ENCODE measurements at regions not wholly inside any gene's neighbourhood (a gene's known extent, or its start where the extent isn't known, plus 50 kb on each side); places are given as distances from the start of the nearest gene placed in this dataset.
"Not testable (repeated sequence)": the region's sequence is repeated elsewhere in the genome, so short reads cannot be mapped to it uniquely, and the experiment has no call there.

DNA sequence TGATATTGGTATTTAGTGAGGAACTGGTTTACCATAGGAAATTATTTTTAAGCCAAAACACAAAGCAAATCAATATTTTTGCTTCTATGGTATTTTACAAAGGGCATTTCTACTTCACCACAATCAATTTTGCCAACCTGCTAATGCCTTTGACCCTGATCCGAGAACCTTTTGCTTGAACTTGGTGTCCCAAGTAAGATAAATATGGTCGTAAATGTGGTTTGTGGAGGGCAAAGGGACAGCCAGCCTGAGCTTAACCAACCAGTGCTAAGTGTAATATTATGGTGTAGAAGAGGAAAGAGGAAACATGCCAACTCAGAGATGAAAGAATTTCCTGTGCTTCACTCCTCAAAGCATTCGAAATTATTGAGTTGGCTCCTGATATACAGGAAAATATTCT lies 148.4 kb downstream of the C3orf38 start:
- DNase-seq, result no peak

DNA sequence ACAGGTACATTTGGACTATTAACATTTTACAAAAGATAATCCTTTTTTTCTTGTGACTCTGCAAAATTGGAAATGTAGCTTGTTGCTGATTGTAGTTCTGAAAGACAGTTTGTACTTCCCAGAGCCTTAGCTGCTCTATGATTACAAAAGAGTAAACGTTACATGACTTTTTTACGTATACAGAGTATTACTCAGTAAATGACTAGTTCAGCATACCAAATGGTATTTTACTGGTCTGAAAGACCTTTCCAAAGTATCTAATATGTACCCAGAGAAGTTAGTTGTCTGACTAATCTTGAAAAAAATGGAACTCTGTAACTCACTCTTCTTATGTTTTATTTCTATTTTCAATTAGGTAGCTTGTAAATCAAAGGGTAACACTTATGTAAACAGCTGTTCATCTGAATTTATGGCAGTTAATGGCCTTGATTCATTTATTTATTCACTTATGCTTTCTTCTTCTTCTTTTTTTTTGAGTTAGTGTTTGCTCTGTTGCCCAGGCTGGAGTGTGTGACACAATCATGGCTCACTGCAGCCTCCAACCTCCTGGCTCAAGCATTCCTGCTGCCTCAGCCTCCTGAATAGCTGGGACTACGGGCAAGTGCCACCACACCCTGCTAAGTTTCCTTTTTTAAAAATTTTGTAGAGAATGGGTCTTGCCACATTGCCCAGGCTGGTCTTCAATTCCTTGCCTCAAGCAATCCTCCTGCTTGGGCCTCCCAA lies 151.7 kb downstream of the C3orf38 start:
- DNase-seq, result no peak

DNA sequence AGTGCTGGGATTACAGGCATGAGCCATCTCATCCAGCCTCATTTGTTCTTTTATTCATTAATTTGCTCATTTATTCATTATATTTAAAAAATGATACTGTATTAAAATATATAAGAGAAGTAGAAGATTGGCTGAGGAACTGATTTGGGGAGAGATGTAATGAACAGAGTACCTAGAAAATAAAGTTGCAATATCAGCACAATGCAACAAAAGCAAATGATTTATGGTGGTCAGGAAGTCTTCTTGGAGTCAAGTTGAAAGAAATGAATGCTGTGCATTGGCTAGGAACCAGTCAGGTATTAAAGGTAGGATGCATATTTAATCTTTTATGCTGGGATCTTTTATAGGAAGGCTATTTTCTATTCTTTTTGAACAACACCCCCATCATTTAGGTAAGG lies 152.2 kb downstream of the C3orf38 start:
- no peak for DNase-seq

DNA sequence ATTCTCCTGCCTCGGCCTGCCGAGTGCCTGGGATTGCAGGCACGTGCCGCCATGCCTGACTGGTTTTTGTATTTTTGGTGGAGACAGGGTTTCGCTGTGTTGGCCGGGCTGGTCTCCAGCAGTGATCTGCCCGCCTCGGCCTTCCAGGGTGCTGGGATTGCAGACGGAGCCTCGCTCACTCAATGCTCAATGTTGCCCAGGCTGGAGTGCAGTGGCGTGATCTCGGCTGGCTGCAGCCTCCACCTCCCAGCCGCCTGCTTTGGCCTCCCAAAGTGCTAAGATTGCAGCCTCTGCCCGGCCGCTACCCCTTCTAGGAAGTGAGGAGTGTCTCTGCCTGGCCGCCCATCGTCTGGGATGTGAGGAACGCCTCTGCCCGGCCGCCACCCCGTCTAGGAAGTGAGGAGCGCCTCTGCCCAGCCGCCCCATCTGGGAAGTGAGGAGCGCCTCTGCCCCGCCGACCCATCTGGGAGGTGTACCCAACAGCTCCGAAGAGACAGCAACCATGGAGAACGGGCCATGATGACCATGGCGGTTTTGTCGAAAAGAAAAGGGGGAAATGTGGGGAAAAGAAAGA lies 153.7 kb downstream of the C3orf38 start:
- not testable (repeated sequence) for DNase-seq

DNA sequence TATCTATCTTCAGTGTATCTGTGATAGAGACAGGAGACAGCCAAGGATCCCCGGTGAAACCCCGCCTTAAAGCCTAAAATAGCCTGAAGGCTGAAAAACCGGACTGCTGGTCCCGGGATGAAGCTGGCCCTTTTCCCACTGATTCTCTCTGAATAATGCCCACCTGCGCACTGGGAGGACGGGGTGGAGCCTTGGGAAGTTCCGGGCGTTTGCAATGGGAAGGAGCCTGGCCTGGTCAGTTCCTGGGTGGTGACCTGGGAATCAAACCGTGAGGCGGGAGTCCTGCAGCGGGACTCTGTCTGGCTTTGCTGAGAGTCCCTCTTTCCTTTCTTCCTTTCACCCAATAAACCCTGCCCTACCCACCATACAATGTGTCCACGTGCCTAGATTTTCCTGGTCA lies 157.9 kb downstream of the C3orf38 start:
- no peak for DNase-seq

DNA sequence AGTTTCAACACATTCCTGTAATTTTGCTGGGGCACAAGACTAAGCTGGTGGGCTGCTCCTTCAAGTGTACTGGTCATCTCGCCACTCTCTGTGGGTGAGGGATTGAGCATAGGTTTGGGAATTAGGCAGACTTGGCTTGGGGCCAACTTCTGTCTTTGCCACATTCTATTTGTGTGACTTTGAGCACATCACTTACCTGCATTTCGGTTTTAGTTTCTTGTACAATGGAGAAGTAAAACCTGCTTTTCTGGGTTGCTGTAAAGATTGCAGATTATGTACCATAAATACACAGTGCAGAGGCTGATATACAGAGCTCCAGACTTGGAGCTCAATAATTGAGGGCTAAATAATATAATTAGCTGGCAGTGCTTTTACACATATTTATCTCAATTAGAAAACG lies 162.1 kb downstream of the C3orf38 start:
- no peak for DNase-seq

DNA sequence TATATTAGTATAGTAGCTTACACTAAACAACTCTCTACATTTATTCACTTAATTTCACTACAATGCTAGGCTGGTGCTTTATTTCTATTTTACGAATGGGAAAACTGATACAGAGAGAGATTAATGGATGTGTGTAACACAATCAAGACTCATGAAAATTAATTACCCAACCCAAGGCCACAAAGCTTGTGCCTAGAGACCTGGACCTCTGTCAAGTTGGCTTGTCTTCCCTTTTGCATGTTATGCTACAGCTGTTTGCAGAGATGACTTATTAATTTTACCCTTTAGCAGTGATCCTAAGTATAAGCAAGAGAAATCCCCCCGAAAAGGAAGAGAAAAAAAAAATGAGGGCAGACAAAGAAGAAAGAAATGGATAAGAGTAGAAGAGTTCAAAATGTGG lies 162.5 kb downstream of the C3orf38 start:
- no peak for DNase-seq

DNA sequence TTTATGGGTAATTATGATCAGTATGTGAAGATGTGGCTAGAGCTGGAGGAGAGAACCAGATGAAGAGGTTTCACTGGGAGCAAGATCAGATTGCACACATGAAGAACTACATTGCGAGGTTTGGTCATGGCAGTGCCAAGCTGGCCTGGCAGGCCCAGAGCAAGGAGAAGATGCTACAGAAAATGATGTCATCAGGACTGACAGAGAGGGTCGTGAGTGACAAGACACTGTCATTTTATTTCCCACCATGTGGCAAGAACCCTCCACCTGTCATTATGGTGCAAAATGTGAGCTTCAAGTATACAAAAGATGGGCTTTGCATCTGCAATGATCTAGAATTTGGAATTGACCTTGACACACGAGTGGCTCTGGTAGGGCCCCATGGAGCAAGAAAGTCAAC lies 168.3 kb downstream of the C3orf38 start:
- DNase-seq, result no peak

DNA sequence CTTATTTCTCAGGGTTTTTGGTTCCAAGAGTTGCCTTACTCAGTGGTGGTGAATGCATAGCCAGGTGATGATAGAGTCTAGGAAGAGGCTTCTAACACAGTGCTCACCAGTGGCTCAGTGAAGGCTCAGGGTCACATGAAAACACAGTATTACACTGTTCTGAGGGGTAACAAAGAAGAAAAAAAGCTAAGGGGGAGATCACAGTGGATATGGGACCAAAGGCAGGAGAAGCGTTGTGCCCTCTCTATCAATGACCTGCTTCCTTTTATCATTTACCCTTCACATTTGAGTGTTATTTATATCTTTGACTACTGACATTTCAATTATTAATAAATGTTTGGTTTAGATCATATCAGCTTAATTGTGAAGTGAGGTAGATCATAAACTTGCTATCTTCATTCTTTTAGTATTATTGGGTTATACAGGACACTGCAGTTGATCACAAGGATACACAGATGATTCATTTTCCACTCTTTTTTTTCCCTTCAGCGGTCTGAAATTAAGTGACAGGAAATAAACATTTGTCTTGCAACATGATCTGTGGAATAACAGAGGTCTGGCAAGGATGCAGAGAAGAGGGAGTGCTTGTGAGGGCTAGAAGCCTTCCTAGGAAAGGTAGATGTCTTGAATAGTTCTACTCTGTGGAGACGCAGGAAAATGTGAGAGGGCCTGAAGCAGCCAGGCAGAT lies 171.7 kb downstream of the C3orf38 start:
- DNase-seq, result no peak

DNA sequence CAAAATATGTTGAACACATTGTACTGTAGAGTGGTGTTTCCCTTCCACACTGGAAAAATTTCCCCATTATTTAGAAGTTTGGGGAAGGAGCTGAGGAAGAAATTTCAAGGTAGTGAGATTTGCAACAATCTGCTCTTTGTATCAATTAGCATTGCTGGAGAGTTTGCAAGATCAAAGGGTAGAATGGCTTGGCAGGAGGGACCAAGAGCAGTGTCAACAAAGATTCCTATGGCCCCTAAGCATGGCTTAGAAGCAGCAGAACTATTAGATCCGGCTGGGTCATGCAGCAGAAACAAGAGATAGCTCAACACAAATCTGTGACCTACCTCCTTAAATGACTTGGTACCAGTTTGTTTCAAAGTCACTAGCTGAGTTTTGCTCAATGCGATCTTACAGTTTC lies 175.0 kb downstream of the C3orf38 start:
- no peak for DNase-seq

DNA sequence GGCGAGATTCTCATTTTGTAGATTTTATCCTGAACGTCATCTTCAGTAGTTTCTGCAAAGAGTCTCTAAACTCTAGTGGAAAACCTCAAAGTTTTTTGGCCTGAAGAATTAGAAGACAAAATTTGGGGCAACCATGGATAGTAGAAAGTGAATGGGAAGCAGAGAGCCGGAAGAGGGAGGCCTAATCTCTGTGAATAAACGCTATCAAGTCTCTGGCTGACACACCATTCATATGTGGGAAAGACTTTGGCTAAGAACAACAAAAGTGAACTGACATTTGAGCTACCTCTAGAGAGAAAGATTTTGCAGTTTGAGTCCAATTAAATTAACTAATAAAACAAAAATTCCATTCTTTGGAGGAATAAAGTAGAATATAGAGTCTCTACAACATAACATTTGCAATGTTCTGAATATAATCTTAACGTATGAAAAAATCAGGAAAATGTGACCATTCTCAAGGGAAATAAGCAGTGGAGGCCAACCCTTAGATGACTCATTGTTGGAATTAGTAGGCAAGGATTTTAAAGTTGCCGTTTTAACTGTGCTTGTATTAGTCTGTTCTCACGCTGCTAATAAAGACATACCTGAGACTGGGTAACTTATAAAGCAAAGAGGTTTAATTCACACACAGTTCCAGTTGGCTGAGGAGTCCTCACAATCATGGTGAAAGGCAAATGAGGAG lies 184.6 kb downstream of the C3orf38 start:
- no peak for DNase-seq

DNA sequence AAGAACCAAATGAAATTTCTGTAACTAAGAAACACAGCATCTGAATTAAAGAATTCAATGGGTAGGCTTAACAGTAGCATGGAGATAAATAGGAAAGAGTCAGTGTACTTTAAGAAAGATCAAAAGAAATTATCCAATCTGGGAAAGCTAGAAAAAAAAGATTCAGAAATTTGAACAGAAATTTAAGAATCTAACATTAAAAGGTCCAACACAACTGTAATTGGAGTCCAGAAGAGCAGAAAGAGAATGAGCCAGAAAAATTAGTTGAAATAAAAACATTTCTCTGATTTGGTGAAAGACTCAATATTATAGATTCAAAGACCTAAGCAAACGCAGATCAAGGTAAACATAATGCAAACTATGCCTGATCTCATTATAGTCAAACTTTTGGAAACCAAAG lies 187.1 kb downstream of the C3orf38 start:
- no peak for DNase-seq

DNA sequence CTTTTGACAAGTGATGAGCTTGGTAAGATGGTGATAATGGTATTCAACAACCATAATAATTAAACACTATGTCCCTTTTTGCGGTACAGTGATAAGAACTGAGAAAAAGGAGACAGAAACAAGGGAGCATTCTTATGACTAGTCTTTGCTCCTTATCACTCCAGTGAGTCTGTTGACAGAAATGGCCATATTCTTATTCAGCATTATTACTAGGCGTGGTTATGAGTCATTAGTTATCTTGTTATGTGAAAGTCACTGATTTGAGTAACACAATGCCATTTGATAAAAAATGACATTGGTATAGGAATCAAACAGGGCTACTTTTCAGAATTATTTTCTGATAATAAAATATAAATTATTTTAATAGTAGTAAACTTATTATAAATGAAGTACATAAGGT lies 193.5 kb downstream of the C3orf38 start:
- DNase-seq, result no peak

DNA sequence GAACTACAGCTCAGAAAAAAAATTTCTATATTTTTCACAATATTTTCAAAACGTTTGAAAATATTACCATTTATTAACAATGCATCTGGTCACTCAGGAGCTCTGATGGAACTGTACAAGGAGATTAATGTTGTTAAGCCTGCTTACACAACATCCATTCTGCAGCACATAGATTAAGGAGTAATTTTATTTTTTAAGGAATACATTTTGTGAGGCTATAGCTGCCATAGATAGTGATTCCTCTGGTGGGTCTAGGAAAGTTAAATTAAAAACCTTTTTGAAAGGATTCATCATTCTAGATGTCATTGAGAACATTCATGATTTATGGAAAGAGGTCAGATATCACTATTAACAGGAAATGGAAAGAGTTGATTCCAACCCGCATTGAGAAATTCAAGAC lies 196.9 kb downstream of the C3orf38 start:
- no peak for DNase-seq

DNA sequence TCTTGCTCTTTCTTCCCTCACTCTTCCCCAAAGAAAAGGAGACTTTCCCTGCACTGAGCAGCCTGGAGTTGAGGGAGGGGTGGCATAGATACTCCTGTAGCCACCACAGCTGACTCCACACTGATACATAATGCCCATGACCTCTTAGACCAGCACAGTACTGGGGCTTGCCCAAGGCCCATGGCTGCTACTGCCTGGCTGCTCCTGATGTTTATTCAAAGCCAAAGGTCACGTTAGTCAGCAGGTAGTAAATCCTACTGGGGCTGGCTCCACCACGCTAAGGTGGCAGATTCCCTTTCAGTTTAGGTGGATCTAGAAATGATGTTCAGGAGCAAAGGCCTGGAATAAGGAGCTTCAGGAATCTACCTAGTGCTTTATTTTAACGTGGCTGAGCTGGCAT lies 212.7 kb downstream of the C3orf38 start:
- no peak for DNase-seq

DNA sequence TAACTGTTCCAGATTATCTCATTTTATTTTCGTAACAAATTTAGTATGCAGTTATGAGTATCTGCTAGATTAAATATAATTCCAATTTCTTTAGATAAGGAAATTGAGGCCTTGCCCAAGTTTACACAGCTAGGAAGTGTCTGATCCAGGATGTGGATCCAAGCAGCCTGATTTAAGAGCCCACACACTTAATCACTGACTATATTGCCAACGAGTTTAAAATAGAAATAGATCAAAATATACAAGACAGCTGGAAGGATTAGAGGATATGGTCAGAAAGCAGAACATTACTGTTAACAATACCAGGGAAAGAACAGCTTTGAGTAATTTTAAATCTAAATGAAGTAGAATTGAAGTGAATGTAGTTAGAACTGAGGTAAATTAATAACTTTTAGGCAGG lies 215.2 kb downstream of the C3orf38 start:
- no peak for DNase-seq

DNA sequence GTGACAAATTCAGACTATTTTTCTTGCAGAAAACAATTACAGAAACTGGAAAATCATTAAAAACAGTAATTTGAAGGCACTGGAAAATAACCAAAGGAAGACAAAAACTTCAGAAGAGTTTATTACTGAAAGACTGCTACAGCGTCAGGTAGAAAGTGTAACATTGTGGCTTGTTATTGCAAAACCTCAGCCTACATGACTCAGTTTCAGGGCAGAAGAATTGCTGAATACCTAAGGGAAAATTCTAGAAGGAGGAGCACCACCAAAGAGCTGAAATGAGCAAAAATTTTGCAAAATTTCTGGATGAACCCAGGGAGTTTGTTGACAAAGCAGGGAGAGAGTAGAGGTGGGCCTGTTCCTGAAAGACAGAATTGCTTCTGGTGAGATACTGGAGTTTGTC lies 219.6 kb downstream of the C3orf38 start:
- DNase-seq, result no peak

DNA sequence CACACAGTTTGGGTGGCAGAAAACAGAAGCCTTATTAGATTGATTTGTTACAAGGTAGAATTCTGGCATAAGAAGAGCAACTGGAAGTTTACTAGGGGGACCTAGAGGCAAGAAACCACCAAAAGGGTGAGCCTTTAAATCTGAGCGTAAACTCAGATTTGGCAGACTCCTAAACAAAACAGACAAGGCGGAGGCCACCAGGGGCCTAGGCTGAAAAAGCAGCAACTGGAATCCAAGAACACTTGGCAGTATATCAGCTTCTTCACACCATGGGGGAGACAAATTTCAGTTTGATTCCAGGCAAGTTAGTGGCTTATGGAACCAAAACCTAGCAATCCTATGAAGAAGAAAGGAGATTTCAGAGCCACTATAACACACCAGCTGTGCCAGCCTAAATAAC lies 220.0 kb downstream of the C3orf38 start:
- no peak for DNase-seq

DNA sequence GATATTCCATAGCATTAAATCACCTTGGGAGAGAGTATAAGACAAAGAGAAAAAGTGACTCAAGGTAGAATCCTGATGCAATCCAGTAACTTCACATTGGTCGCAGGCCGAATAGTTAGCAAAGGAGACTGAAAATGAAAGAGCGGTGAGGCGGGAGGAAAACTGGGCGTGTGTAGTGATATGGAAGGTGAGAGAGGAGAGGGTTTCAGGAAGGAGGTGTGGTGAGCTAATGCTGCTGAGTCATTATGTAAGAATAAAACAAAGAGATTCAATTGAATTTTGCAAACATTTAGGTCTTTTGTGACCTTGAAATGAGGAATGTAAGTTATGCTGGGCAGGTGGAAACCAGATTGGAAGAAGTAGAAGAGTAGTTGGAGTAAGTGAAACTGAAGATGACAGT lies 235.3 kb downstream of the C3orf38 start:
- DNase-seq, result no peak

DNA sequence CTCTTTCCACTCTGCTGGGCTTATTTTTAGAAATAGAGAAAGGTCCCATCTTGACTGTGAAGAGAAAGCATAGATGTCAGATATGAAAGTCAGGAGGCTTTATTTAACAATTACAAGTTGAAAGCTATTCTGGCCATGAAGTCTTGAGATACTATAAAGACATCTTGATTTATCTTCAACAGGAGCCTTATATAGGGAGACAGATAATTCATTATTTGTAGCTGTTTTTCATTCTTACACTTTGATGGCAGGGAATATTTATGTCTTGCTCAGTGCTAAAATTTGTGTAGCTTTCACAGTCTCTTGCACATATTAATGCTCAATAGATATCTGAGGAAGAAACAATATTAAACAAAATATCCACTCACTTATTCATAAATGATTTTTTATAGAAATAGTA lies 248.8 kb downstream of the C3orf38 start:
- DNase-seq, result no peak

DNA sequence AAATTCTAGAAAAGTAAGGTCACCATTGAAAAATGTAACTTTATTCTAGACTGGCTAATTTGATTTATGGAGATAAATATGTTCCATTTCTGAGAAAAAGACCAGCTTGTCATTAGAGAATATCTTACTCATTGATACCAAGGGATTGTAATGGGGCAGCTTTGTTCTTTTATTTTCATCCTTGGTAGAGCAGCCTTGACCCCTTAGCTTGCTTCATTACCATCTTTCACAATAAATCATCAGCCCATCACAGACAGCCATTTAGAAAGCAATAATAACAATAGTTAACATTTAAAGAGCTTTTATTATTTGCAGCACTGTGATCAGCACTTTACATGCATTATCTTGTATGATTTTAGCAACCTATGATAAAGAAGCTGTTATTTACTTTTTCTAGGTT lies 253.6 kb downstream of the C3orf38 start:
- no peak for DNase-seq

DNA sequence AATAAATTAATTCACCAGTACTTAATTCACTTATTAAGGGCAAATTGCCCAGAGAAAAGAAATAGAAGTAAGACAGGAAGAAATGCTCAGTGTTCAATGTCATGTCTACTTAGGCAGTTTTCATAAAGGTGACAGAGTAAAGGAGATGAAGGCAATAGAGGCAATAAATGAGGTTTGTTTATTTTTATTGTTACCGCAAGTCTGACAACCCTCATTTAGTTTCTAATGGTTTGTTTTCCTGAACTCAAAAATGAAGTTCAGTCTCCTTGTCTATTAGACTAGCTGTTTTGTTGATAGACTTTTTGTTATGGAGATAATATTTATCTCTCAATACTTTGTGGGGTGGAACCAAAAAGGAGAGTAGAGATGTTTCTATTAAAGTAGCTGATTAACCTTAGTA lies 258.3 kb downstream of the C3orf38 start:
- no peak for DNase-seq

DNA sequence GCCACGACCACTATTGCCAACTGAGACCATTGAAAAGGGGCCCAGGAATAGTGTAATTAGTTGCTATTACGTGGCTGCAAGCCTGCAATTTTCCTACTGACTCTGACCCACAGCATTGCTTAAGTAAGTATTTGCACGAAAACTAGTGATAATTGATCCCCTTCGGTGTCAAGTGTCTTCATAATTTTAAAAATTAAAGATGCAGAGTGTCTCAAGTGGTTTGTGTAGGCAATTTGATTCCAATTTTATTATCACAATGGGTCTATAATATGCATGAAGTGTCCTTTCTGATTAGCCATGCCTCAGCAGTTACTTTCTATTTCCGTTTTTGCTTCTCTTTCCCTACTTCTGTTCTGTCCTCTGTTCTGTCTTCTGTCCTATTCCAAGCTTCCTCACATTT lies 259.2 kb downstream of the C3orf38 start:
- no peak for DNase-seq

DNA sequence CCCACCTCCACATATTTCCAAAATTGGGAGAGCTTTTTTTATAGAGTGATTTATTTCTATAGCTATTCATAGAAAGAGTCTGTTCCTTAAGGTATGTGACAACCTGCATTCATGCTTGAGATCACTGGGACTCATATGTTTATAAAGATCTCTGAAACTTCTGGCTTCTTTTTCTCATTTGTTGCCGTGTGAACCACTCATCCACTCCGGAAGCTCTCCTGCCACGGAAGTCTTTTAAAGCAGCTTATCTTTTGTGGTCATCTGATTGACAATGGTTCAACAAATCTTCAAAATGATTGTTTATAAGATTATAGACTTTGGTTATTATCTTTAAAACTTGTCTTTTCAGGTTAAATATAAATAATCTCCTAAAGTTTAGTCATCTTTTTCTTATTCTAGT lies 260.5 kb downstream of the C3orf38 start:
- DNase-seq, result peak in 3 of 6 experiments; percentile 4 to 26 (median 7)
